NCI-H748 (cell line): ENCODE measurements at regions not wholly inside any gene's neighbourhood (a gene's known extent, or its start where the extent isn't known, plus 50 kb on each side); places are given as distances from the start of the nearest gene placed in this dataset.

Experiments used
- DNase-seq: peaks from one replicate; lab custom pipeline; 2025; ENCODE audit not compliant: unreplicated experiment; lab: John Stamatoyannopoulos, UW

GRCh38 chr18:34159691-34160185 lies 65.0 kb downstream of the NOL4 start:
- peak; percentile 83 for DNase-seq

DNA sequence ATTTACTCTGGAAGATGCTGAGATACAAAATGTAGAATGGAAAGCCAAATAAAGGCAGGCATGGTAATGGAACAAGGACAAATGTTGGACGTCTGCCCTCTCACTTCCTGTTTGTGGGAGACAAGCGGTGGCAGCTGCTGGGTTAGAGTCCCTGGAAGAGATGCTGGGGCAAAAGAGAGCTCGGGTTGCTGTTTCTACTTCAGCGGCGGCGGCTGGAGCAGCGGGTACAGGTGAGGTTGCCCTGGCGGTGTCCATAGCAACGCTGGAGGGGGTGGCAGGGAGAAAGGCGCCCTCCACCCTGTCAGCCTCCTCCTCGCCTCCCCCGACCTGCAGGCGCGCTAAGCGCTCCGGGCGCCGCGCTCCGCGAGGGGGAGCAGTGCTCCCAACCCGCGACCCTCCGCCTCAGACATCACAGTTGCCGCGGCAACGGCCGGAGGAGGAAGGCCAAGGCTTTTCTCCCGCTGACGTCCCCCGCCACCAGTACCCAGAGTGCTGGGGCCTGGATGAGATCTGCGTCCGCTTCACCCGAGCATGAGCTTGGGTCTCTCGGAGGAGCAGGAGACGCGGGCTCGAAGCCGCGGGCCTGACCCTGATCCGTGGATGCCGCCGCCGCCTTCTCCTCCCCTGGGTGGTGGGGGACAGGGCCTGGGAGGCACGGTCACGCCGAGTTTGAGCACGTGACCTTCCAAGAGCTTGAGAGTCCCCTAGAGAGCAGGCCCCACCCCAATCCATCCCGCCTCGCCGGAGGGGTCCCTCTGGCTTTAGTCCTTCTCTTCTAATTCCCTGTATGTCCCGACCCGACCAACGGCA lies 65.6 kb downstream of the NOL4 start:
- DNase-seq, result peak; percentile 100

- DNase-seq, result peak; percentile 76
Observed at GRCh38 chr18:34153711-34154110, 71.0 kb downstream of the NOL4 start.

DNA sequence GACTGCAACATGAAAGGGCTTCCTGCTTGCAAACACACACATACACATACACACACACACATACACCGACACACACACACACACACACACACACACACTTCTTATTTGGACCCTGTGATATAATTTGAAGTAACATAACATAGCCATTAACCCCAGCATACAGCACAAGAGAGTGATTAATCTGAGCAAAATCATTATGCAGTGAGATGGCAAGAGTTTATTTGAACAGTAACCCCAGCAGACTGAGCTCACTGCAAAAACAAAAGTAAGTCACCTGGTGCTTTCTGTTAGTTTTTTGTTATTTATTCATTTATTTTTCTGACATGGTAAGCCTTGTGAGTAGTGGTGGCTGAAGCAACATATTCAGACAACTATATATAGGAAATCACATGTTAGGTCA lies 93.7 kb downstream of the NOL4 start:
- DNase-seq, result peak; percentile 77

- DNase-seq, result no peak
Observed at GRCh38 chr18:34128436-34128835, 96.3 kb downstream of the NOL4 start.

DNA sequence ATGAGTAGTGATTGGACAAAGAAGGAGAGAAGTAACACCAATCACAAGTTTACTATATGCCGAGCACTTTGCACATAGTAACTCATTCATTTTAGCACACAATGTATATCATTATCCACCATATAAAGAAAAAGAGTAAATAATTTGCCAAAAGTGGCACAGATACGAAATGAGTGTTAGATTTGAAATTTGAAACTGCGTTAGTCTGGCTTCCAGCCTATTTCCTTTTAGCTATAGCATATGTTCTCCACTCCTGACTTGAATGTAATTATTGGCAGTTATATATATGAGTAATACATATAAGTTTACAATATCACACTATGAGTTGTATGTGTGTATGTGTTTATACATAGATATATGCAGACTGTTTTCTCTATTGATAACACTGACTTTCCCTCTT lies 98.6 kb downstream of the NOL4 start:
- no peak for DNase-seq

DNA sequence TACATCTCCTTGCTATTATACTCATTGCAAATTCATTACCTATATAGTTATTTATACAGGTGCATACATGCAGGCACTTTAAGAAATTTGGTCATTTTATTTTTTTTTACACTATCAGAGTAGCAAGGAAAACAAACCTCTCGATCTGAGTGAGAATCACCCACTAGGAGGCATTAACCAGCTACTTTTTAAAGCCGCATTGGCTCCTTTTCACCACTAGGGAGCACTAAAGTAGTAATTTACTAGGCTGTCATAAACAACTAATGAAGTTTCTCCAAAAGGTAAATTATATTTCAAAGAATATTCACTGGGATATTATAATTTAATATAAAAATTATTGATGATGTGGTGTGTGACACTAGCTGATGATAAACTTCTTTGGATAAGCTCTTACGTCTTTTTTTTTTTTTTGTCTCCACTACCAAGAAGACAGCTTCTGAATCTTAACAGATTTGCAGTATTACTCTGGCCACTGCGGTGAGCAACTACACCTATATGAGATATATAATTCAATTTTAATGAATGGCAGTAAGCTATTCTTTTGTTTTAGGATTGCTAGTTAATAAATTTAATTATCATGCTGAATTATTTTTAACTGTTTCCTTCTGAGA lies 101.9 kb downstream of the NOL4 start:
- peak; percentile 83 for DNase-seq

DNA sequence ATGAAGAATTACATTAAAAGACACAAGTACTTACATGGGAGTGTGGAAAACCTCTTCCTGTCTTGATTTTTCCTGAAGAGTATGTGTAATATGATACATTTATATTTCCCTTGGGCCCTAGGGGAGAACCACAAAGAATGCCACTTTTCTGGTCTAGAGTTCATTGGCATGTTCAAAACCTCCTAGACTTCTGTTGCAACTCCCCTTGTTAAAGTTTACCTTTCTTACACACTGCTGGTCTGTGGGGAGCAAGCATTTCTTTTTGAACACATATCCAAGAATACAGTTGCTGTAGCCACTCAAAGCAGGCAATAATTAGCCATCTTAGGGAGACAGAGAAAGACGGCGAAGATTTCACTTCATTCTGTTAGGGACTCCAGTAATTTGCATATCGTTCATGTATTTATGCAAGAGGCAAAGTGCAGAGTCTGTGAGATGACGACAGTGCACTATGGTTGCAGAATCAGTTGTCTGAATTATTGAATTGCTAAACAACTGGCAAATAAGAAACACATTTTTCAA lies 103.5 kb downstream of the NOL4 start:
- DNase-seq, result peak; percentile 30

- DNase-seq, result no peak
Observed at GRCh38 chr18:34120294-34120693, 104.4 kb downstream of the NOL4 start.

GRCh38 chr18:34117319-34117718 lies 107.4 kb downstream of the NOL4 start:
- peak; percentile 100 for DNase-seq

DNA sequence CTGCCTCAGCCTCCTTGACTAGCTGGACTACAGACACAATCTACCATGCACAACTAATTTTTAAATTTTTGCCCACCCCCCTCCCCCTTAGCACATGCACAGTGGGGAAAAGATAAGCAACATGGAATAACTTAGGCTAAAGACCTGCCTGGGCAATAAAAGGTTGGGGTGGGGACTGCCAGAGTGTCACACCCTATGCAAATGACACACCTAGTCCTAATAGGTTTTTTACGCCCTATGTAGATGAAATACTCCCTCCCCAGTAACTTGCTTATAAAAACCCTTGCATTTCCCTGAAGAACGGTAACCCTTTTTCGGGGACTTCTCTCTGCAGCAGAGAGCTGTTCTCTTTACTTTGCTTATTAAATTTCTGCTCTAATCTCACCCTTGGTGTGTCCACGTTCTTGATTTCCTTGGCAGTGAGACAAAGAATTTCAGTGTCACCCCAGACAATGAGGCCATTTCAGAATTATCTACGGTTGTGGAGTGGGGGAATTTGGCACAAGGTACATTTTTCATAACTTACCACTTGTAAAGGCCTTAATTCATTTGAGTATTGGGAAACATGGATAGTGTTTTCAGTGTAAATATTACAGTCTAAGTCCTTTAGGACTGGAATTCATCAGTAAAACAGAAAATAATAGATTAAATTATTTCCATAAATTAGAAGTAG lies 109.2 kb downstream of the NOL4 start:
- DNase-seq, result peak; percentile 25

GRCh38 chr18:34114996-34115395 lies 109.7 kb downstream of the NOL4 start:
- DNase-seq, result no peak

- no peak for DNase-seq
Observed at GRCh38 chr18:34108206-34108605, 116.5 kb downstream of the NOL4 start.

GRCh38 chr18:34098109-34098508 lies 126.6 kb downstream of the NOL4 start:
- DNase-seq, result peak; percentile 76

DNA sequence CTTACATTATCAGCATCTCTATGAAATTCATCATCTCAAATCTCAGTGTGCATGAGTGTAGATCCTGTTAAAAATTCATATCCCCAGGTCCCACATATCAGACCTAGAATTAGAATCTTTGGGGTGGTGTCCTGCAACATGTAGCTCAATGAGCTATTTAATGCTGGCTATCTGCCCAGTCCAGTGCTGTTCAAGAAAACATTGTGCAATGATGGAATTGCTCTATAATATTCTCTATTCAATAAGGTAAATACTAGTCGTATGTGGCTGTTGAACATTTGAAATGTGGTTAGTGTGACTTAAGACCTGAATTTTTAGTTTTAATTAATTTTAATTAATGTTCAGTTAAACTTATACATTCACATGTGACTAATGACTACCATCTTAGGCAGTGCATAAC lies 127.4 kb downstream of the NOL4 start:
- DNase-seq, result peak; percentile 70

GRCh38 chr18:34094148-34094547 lies 130.6 kb downstream of the NOL4 start:
- no peak for DNase-seq

GRCh38 chr18:34092796-34093195 lies 131.9 kb downstream of the NOL4 start:
- DNase-seq, result no peak

GRCh38 chr18:34086370-34086769 lies 138.3 kb downstream of the NOL4 start:
- no peak for DNase-seq

DNA sequence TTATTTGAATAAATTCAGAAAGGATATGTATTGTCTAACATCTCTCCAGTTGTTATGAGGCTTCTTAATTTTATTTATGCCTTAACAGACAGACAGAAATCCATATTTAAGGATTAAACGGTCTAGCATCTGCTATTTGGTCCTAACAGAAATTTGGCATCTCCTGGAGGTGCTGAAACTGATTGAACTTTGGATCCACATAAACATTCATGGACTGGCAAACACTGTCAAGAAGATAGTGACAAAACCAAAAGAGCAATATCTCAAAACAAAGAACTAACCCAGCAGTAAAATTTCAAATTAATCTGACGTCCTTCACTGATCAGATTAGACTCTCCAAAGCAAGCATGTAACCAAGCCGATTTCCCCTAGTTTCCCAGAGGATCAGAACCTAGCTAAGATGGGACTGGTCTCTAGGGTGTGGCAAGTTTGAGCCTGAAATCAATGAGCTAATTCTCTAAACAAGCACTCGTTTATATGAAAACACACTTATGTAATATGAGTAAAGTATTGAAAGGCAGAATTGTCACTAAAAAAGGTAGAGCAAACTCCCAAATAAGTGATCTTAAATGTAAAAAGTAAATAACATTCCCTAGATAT lies 139.5 kb downstream of the NOL4 start:
- peak; percentile 77 for DNase-seq

DNA sequence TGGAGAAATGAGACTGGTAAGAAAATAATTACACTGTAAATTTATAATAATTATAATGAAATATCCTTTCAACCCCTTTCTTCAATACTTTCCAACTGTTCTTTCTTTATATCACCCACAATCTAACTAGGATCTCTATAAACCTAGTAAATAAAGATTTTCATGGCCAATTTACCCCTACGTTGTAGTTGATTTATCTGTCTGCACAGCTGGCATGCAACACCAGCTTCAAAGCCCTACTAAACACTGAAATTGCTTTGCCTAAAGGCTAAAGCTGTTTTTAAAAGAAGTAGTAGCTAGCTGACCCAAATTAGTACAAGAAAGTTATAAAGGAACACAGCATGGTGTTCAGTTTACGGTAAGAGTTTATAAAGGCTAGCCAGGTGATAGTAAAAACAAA lies 140.1 kb downstream of the NOL4 start:
- DNase-seq, result peak; percentile 26

- DNase-seq, result no peak
Observed at GRCh38 chr18:34083910-34084535, 140.7 kb downstream of the NOL4 start.
